Renal cortical epithelial cell (primary cell): ENCODE measurements at regions not wholly inside any gene's neighbourhood (a gene's known extent, or its start where the extent isn't known, plus 50 kb on each side); places are given as distances from the start of the nearest gene placed in this dataset.
"Not testable (repeated sequence)": the region's sequence is repeated elsewhere in the genome, so short reads cannot be mapped to it uniquely, and the experiment has no call there.

Experiments used
- DNase-seq: peaks from one replicate; pipeline ENCODE4 v3.0.0-alpha.2; 2011; ENCODE audit warnings: low read depth

DNA sequence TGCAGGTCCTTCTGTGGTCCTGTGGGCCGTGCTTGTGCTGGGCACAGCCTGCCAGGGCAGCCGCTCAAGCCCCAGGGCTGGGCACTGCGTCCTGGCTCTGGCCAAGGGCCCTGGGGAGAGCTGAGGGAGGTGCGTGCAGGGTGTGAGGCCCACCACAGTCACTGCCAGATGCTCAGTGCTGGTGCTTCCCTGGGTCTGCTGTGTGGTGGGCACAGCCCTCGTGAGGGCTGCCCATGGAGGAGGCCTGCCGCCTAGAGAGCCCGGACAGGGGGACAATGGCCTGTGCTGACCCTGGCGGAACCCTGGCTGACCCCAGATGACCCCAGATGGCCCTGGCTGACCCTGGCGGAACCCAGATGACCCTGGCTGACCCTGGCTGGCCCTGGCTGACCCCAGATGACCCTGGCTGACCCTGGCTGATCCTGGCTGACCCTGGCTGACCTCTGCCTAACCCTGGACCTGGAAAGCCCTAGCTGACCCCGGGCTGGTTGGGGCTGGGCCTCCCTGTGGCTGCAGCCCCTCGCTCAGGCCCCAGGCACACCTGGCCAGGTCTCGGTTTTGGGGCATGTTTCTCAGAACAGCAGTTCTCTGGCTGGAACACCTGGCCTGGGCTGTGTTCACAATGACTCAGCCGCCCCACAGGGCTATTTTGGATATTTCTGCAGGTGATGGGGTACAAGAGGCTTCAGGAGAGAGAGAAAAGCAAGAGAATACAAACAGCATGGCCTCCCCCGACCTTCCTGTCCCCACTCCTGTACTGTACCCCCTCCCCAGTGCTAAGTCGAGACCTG lies 55.4 kb downstream of the TMEM121 start:
- no peak for DNase-seq

DNA sequence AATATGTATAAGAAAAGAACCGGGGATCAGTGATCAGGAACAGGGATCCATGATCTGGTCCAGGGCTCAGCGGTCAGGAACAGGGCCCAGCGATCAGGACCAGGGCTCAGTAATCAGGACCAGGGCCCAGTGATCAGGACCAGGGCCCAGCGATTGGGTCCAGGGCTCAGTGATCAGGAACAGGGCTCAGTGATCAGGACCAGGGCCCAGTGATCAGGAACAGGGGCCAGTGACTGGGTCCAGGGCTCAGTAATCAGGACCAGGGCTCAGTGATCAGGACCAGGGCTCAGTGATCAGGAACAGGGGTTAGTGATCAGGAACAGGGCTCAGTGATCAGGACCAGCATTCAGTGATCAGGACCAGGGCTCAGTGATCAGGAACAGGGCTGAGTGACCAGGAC lies 56.3 kb downstream of the TMEM121 start:
- DNase-seq: no peak

DNA sequence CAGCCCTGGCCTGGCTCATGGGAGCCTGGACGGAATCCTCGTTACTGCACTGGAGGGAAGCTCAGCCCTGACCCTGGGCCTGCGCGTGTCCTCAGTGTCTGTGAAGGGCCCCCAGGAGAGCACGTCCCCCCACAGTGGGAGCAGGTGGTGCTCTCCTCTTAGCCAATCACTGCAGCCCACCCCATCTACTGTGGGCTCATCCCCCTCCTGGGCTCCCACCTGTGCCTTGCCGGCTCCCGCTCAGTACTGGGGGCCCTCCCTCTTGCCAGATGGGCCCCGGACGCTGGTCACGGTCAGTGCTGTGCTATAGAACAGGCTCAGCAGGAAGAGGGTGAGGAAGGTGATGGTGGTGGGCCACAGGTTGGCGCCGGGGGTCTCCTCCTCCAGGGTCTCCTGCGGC lies 57.5 kb downstream of the TMEM121 start:
- DNase-seq: not testable (repeated sequence)

GRCh38 chr14:105585290-105585689 lies 58.9 kb downstream of the TMEM121 start:
- DNase-seq: not testable (repeated sequence)

DNA sequence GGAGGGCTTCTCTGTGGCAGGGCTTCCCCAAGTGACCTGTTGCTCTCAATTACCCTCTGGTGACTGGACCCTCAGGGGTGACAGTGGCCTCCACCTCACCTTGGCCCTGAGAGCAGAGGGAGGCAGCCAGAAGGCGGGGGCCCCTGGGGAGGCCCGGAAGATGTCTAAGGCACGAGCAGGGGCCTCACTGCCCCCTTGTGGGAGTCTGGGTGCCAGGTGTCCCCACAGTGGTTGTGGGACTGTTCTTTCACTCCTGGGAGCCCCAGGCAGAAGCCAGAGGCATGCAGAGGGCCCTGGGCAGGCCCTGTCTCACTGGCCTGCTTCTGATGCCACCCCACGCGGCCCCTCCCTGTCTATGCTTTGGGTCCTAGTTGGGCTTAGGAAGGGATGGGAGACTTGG lies 59.3 kb downstream of the TMEM121 start:
- DNase-seq: not testable (repeated sequence)

DNA sequence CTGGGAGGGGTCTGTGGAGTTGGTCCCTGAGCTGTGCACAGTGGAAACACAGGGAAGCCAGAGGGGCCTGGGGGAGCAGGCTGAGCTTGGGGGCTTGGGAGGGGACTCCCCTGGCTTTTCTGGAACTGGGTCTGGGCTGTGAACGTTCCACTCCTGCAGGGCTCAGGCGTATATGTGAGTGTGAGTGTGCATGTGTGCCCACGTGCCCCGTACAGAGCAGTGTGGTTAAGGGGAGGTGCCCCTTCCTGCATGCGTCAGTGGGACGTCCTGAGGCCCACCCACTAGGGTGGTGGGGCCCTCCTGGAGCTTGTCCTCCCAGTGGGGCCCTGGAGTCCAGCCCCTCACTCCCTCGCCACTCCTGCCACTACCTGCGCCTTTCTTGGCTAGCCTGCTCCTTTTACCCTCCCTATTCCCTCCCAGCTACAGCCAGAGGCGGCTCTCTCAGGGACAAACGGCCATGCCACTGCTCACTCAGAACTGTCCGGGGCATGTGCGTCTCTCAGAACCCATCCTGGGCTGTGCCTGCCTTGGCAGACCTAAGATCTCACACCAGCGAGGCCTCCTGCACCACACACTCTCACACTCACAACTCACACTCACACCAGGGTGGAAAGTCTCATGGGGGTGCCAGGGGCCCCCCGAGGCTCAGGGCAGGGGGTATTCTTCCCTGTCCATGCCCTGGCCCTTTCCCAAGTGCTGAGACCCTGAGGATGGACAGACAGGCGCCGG lies 59.9 kb downstream of the TMEM121 start:
- DNase-seq: not testable (repeated sequence)

DNA sequence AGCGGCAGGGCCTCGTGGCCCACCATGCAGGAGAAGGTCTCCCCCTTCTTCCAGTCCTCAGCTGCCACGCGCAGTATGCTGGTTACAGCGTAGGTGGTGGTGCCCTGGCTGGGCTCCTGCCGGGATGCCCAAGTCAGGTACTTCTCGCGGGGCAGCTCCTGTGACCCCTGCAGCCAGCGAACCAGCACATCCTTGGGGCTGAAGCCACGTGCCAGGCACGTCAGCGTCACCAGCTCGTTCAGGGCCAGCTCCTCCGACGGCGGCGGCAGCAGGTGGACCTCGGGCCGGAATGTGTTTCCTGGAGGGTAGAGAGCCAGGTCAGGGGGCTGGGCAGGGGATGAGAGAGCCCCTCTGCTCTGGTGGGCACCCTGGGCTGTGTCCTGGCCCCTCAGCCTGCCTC lies 60.7 kb downstream of the TMEM121 start:
- not testable (repeated sequence) for DNase-seq

GRCh38 chr14:105587482-105588235 lies 61.3 kb downstream of the TMEM121 start:
- DNase-seq: not testable (repeated sequence)

GRCh38 chr14:105588236-105588860 lies 62.0 kb downstream of the TMEM121 start:
- DNase-seq: no peak

DNA sequence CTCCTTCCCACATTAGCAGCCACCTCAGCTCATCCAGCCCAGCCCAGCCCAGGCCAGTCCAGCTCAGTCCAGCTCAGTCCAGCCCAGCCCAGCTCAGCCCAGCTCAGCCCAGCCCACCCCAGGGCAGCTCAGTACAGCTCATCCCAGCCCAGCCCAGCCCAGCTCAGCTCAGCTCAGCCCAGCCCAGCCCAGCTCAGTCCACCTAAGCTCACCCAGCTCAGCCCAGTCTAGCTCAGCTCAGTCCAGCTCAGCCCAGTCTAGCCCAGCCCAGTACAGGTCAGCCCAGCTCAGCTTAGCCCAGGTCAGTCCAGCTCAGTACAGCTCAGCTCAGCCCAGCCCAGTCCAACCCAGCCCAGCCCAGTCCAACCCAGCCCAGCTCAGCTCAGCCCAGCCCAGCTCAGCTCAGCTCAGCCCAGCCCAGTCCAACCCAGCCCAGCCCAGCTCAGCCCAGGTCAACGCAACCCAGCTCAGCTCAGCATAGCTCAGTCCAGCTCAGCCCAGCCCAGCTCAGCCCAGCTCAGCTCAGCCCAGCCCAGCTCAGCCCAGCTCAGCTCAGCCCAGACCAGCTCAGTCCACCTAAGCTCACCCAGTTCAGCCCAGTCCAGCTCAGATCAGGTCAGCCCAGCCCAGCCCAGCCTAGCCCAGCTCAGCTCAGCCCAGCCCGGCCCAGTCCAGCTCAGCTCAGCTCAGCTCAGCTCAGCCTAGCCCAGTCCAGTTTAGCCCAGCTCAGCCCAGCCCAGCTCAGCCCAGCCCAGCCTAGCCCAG lies 63.0 kb downstream of the TMEM121 start:
- DNase-seq: no peak

GRCh38 chr14:105589926-105590185 lies 63.5 kb downstream of the TMEM121 start:
- not testable (repeated sequence) for DNase-seq

DNA sequence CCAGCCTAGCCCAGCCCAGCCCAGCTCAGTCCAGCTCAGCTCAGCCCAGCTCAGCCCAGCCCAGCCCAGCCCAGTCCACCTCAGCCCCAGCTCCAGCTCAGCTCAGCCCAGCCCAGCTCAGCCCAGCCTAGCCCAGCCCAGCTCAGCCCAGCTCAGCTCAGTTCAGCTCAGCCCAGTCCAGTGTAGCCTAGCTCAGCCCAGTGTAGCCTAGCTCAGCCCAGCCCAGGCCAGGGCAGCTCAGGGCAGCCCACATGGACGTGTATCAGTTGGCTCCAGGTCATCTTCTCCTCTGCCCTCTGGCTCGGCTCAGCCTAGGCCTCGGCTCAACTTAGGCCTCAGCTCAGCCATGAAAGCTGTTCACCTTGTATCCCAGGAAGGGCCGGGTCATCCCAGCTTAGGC lies 64.7 kb downstream of the TMEM121 start:
- DNase-seq: no peak

GRCh38 chr14:105591792-105592341 lies 65.5 kb downstream of the TMEM121 start:
- DNase-seq: not testable (repeated sequence)

GRCh38 chr14:105592646-105593045 lies 66.3 kb downstream of the TMEM121 start:
- not testable (repeated sequence) for DNase-seq

DNA sequence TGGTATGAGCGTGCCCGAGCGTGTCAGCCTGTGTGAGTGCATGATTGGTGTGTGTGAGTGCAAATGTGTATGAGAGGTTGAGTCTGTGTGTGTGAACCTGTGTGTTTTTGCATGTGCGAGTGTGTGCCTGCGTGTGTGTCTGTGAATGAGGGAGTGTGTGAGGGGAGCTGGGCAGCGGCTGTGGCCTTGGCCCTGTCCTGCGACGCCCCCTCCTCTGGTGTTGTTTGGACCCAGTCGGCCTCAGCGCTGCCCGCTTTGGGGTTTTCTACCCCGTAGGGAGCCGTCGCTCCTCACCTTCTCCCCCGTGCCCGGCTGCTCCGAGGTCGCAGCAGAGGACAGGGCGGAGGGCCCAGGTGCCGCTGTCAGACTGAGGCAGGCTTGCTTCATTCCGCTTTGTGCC lies 69.0 kb downstream of the TMEM121 start:
- DNase-seq: not testable (repeated sequence)

DNA sequence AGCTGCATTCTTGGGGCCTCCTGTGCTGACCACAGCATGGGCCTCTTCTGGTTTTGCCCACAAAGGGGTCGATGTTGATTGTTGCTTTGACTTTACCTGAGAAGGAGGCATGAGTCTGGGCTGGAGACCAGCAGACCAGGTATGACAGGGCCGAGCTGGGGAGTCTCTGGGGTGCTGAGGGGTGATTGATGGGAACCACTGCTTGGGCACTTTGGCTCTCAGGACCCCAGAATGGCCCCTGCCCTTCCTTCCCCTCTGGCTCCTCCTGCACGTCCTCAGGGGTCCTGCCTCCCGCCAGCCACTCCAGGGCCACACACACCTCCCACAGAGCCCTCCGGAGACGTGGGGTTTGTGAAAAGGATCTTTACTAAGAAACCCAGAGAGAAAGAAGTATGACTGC lies 70.0 kb downstream of the TMEM121 start:
- not testable (repeated sequence) for DNase-seq

DNA sequence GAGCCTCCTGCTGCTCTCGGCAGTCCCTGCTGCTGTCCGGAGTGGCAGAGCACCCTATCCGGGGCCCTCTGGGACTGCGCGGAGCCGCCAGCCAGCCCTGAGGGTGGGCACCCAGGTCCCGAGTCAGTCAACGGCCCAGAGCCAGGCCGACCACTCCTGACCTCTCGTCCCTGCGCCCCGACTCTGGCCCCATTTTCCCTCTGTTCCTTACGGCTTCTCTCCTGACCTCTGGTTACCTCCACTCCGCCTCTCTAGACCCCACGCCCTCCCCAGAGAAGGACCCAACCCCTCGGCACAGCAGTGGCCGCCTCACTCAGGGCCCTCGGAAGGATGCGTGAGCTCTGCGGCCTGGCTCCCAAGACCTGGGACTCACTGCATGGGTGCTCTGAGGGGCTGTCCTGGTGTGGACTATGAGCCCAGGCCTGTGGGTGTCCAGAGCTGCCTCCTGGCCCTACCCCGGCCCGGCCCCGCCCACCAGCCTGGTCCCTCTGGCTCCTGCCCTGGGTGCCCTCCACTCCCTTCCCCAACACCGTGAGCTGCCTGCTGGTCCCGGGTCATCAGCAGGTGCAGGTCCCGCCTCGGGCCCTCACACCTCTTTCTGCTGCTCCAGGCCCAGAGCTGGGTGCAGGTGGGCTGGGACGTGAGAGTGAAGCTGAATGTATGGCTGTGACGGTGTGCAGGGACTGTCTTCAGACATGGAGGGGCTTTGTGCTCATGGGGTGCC lies 71.8 kb downstream of the TMEM121 start:
- not testable (repeated sequence) for DNase-seq

DNA sequence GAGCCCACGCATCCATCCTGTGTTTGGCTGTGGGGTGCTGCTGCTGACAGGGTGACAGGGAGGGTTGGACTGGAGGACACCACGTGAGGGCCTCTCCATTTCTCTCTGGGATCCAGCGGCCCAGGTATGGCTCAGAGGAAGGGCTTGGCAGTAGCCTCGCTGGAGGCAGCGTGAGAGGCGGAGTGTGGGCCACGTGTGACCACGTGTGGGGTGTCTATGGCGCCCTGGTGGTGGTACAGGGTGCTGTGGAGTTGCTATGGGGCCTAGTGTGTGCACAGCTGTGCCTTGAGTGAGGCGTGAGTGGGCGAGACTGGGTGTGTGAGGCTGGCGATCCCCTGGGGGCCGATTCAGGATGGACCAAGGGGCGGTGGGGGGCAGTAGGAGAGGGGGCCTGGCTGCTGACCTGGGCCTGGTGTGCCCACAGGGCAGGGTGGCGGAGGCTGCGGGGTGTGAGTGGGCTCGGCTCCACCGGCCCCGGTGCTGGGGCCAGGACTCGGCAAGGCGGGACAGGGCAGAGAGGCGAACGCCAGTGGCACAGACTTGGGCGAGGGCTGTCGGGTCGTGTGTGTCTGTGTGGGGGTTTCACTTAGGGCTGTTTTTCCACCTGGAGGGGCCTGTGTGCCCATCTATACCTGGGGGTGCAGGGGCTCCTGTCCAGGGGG lies 72.7 kb downstream of the TMEM121 start:
- not testable (repeated sequence) for DNase-seq

DNA sequence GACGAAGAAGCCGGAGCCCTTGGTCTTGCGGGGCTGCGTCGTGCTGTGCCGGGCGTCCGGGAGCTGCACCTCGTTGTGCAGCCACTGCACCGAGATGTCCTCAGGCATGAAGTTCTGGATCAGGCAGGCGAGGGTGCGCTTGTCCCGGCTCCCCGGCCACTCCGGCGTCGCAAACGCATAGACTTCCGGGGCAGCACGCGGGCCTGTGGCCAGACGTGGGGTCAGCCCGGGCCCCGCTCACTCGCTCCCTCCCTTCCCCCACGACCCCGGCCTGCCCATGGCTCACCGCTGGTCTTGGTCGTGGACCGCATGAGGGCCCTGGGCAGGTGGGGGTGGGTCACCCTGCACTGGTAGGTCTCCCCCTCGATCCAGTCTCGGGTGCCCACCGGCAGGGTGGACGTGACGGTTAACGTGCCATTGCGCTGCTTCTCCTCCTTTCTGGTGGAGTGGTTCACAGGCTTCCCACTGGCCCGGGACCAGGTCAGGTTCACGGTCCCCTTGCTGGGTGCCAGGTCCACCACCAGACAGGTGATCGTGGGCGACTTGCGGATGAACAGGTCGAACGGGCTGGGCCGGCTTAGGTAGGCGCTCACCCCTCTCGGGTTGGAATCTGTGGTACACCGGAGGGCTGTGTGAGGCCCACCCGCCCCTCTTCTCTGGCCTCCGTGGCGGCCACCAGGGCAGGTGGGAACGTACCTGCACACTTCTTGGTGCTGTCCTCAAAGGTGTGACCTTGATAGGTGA lies 74.0 kb downstream of the TMEM121 start:
- DNase-seq: not testable (repeated sequence)
